Activated T-helper 1 cell treated with Interleukin-2 at 50 U/mL for 16 hours (primary cell): ENCODE measurements at regions not wholly inside any gene's neighbourhood (a gene's known extent, or its start where the extent isn't known, plus 50 kb on each side); places are given as distances from the start of the nearest gene placed in this dataset.

Experiments used
- DNase-seq: peaks from one replicate; pipeline ENCODE4 v3.0.0-alpha.2; 2020; ENCODE audit warnings: low read depth

- no peak for DNase-seq
Observed at GRCh38 chr2:151197184-151198108, 64.2 kb downstream of the RBM43 start.

GRCh38 chr2:151193576-151193975, 68.1 kb downstream of the RBM43 start:
- DNase-seq: no peak

- no peak for DNase-seq
Observed at GRCh38 chr2:151192681-151193080, 69.0 kb downstream of the RBM43 start.

GRCh38 chr2:151191001-151191400, 70.7 kb downstream of the RBM43 start:
- no peak for DNase-seq

GRCh38 chr2:151189125-151189524, 72.5 kb downstream of the RBM43 start:
- DNase-seq: peak; percentile 2

GRCh38 chr2:151186011-151186410, 75.7 kb downstream of the RBM43 start:
- no peak for DNase-seq

GRCh38 chr2:151182899-151183809, 78.5 kb downstream of the RBM43 start:
- no peak for DNase-seq

GRCh38 chr2:151182396-151182795, 79.3 kb downstream of the RBM43 start:
- no peak for DNase-seq

- no peak for DNase-seq
Observed at GRCh38 chr2:151181524-151181923, 80.1 kb downstream of the RBM43 start.

- no peak for DNase-seq
Observed at GRCh38 chr2:151180123-151180522, 81.5 kb downstream of the RBM43 start.

- DNase-seq: no peak
Observed at GRCh38 chr2:151178207-151178606, 83.5 kb downstream of the RBM43 start.

GRCh38 chr2:151177756-151178155, 83.9 kb downstream of the RBM43 start:
- DNase-seq: no peak

- no peak for DNase-seq
Observed at GRCh38 chr2:151176661-151177060, 85.0 kb downstream of the RBM43 start.

GRCh38 chr2:151175864-151176263, 85.8 kb downstream of the RBM43 start:
- no peak for DNase-seq

- no peak for DNase-seq
Observed at GRCh38 chr2:151174127-151174526, 87.5 kb downstream of the RBM43 start.

GRCh38 chr2:151171186-151171585, 90.5 kb downstream of the RBM43 start:
- DNase-seq: no peak

GRCh38 chr2:151166410-151166809, 95.3 kb downstream of the RBM43 start:
- DNase-seq: no peak

GRCh38 chr2:151165105-151165684, 96.5 kb downstream of the RBM43 start:
- no peak for DNase-seq

- no peak for DNase-seq
Observed at GRCh38 chr2:151161821-151162551, 99.7 kb downstream of the RBM43 start.

- no peak for DNase-seq
Observed at GRCh38 chr2:151159109-151159662, 102.5 kb downstream of the RBM43 start.

- DNase-seq: no peak
Observed at GRCh38 chr2:151157000-151157735, 104.5 kb downstream of the RBM43 start.
